ENCODE measurements at regions not wholly inside any gene's neighbourhood (a gene's known extent, or its start where the extent isn't known, plus 50 kb on each side); places are given as distances from the start of the nearest gene placed in this dataset.

DNA sequence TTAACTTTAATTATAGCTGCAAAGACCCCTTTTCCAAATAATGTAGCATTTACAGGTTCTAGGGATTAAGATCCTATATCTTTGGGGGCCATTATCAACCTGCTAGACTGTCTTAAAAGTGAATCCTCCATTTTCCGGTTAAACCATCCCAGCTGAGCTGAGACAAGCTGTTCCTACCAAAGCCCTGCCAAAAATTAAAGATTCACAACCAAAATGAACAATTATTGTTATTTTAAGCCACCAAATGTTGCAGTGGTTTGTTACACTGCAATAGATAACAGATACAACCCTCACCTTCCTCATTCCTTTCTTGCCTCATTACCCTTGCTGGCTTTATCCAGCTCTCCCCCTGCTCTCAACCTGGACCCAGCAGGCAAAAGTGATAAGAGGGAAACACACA is 343.4 kb downstream of the CDK5RAP2 start:
- Histone ChIP-seq H3K27ac (no peak overlapping the region), H3K9me3 (replicated peaks in 1 of 3) (no peaks in the 10 kb centered on the region), H3K4me3 (no peak overlapping the region), H3K36me3 (replicated peaks in 1 of 2) (no peaks in the 10 kb centered on the region), H3K27me3 (no peaks in the 10 kb centered on the region), H3K4me1 (replicated peaks in 1 of 2) (no peaks in the 10 kb centered on the region)
- intact Hi-C loops (cut with DNase I): no loop called here
- DNase-seq: no peak
- 73 to 88% (median 84%) methylated on average over 1 of the region's 1 CpG for WGBS, 4 donors
- TF ChIP-seq, protein P1, sequence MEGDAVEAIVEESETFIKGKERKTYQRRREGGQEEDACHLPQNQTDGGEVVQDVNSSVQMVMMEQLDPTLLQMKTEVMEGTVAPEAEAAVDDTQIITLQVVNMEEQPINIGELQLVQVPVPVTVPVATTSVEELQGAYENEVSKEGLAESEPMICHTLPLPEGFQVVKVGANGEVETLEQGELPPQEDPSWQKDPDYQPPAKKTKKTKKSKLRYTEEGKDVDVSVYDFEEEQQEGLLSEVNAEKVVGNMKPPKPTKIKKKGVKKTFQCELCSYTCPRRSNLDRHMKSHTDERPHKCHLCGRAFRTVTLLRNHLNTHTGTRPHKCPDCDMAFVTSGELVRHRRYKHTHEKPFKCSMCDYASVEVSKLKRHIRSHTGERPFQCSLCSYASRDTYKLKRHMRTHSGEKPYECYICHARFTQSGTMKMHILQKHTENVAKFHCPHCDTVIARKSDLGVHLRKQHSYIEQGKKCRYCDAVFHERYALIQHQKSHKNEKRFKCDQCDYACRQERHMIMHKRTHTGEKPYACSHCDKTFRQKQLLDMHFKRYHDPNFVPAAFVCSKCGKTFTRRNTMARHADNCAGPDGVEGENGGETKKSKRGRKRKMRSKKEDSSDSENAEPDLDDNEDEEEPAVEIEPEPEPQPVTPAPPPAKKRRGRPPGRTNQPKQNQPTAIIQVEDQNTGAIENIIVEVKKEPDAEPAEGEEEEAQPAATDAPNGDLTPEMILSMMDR (IDR thresholded peaks at IDR 0.05): no peak

DNA sequence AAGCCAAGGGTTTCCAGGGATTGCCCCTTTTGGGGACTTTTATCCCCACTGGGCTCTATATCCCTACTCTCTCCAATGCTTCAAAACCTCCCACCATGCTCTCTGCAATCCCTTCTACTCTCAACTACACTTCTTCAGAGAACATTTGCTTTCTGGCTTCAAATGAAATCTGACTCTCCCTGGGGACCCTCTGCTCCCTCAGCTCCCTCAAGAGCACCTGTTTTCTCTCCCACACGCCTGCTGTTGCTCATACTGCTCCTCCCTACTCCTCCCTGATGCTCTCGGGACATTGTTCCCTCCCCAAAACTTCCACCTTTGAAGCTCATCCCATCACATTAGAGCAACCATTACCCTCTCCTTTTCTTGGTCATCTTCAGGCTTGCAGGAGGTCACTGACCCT is 344.9 kb downstream of the CDK5RAP2 start:
- Histone ChIP-seq H3K4me3 (no peak overlapping the region), H3K4me1 (replicated peaks in 1 of 2) (no peaks in the 10 kb centered on the region), H3K9me3 (replicated peaks in 1 of 3) (no peaks in the 10 kb centered on the region), H3K27me3 (no peaks in the 10 kb centered on the region), H3K36me3 (replicated peaks in 1 of 2) (no peaks in the 10 kb centered on the region), H3K27ac (no peak overlapping the region)
- WGBS, 4 donors: 57 to 67% (median 61%) methylated on average over 2 of the region's 2 CpGs
- intact Hi-C loops (cut with DNase I): no loop called here
- DNase-seq: no peak
- TF ChIP-seq POLR2A (IDR thresholded peaks at IDR 0.05): no peak
- TF ChIP-seq, protein P1 (IDR thresholded peaks at IDR 0.05): no peak

DNA sequence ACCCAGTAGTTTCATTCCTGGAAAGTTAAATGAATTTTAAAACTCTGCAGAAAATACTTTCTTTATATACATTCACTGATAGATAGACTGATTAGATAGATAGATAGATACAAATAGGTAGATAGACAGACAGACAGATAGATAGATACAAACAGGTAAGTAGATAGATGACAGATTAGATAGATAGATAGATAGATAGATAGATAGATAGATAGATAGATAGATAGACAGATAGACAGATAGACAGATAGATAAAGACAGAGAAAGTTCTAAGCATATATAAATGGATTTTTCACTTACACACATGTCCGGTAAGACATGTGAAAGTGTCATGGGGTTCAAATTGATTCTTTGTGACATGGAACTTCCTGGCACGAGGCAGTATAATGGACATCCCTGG is 349.7 kb downstream of the CDK5RAP2 start:
- intact Hi-C loops (cut with DNase I): no loop called here

DNA sequence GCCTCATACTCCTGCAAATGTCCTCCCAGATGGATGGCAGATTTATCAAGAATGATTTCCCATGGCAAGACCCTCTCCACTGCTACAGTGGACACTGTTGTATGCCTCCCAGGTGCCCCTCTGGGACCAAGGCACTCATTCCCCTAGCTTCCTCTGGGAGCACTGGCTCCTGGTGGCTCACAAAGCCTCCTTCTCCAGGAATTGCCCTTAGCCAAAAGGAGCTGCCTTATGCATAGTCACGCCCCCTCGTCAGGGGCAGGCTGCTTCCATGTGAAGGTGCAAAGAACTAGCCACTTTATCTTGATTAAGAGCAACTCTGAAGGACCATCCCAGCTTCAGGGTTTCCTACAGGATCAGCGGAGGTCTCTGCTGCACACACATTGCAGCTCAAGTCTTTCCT is 358.1 kb downstream of the CDK5RAP2 start:
- TF ChIP-seq POLR2A (IDR thresholded peaks at IDR 0.05): no peak
- TF ChIP-seq, protein P1 (IDR thresholded peaks at IDR 0.05): no peak
- no peak for DNase-seq
- Histone ChIP-seq H3K4me3 (no peak overlapping the region), H3K27me3 (no peaks in the 10 kb centered on the region), H3K9me3 (replicated peaks in 1 of 3) (no peaks in the 10 kb centered on the region), H3K36me3 (replicated peaks in 1 of 2) (no peaks in the 10 kb centered on the region), H3K4me1 (replicated peaks in 1 of 2) (no peaks in the 10 kb centered on the region), H3K27ac (no peak overlapping the region)
- WGBS, 4 donors: 19 to 34% (median 28%) methylated on average over 3 of the region's 3 CpGs
- intact Hi-C loops (cut with DNase I): no loop called here

More for the DNA sequence above, 349.7 kb downstream of the CDK5RAP2 start:
- Histone ChIP-seq H3K27me3 (no peaks in the 10 kb centered on the region), H3K4me3 (no peak overlapping the region), H3K36me3 (replicated peaks in 1 of 2) (no peaks in the 10 kb centered on the region), H3K4me1 (replicated peaks in 1 of 2) (no peaks in the 10 kb centered on the region), H3K27ac (no peak overlapping the region), H3K9me3 (replicated peaks in 1 of 3) (no peaks in the 10 kb centered on the region)
- TF ChIP-seq, protein P1 (IDR thresholded peaks at IDR 0.05): no peak
- TF ChIP-seq POLR2A (IDR thresholded peaks at IDR 0.05): no peak
- WGBS, 4 donors: 72 to 86% (median 81%) methylated on average over 2 of the region's 2 CpGs
- no peak for DNase-seq
